A549 (cell line): ENCODE measurements at regions not wholly inside any gene's neighbourhood (a gene's known extent, or its start where the extent isn't known, plus 50 kb on each side); places are given as distances from the start of the nearest gene placed in this dataset.

ENCODE experiments used
- CEBPB ChIP-seq, 2 experiments: fragments of >200 bp in 1 of 2; sonication (Bioruptor Twin) in 1 of 2; formaldehyde crosslinking in 1 of 2; IDR thresholded peaks; 2 replicates each; pipeline ENCODE4 v1.6.1; 2012 to 2016
- CTCF ChIP-seq: fragments of >200 bp; sonication (Bioruptor Twin); formaldehyde crosslinking; IDR thresholded peaks from 3 replicates; pipeline ENCODE4 v1.5.1; 2016
- KDM5A ChIP-seq: fragments of 200-600 bp; sonication (generic); IDR thresholded peaks from 2 replicates; pipeline ENCODE4 v1.6.1; 2016; ENCODE audit warnings: antibody characterized with exemption, mild to moderate bottlenecking
- ZC3H11A ChIP-seq: fragments of 450-650 bp; IDR thresholded peaks from 2 replicates; pipeline ENCODE4 v1.6.1; 2014; ENCODE audit warnings: antibody characterized with exemption, mild to moderate bottlenecking

- TF ChIP-seq CTCF (no peak), ZC3H11A (no peak), CEBPB (IDR thresholded peaks at IDR 0.05) (no peak), KDM5A (no peak)
These were observed 130.6 kb upstream of the SDK2 start for GRCh38 chr17:73774852-73775251.
